Activated CD4-positive, alpha-beta memory T cell treated with anti-CD3 and anti-CD28 coated beads, Interleukin-2, amount 10 ng/mL, durations not matched to agents 7 days and 5 days (primary cell): ENCODE measurements at regions not wholly inside any gene's neighbourhood (a gene's known extent, or its start where the extent isn't known, plus 50 kb on each side); places are given as distances from the start of the nearest gene placed in this dataset.

Experiments
- CTCF ChIA-PET: fragments of 350-600 bp; sonication (Branson Sonifier 250); formaldehyde crosslinking; loops from one replicate; lab custom pipeline; 2021; ENCODE audit warnings: antibody characterized with exemption, inconsistent platforms; lab: Charles Lee
- POLR2A ChIA-PET: fragments of 350-600 bp; sonication (Branson Sonifier 250); formaldehyde crosslinking; loops from one replicate; lab custom pipeline; 2021; ENCODE audit warnings: antibody characterized with exemption; lab: Charles Lee
- DNase-seq: peaks from one replicate; pipeline ENCODE4 v3.0.0-alpha.2; 2020
- H3K27ac Mint-ChIP-seq: one replicate; pipeline ENCODE4 v1.8.0; 2021; ENCODE audit warnings: mild to moderate bottlenecking, mixed read lengths
- H3K27me3 Mint-ChIP-seq: one replicate; pipeline ENCODE4 v1.8.0; 2021; ENCODE audit warnings: mixed read lengths
- H3K36me3 Mint-ChIP-seq: one replicate; pipeline ENCODE4 v1.8.0; 2021; ENCODE audit warnings: low read depth, mixed read lengths
- H3K4me1 Mint-ChIP-seq: one replicate; pipeline ENCODE4 v1.8.0; 2021; ENCODE audit warnings: mixed read lengths
- H3K4me3 Mint-ChIP-seq: one replicate; pipeline ENCODE4 v1.8.0; 2021; ENCODE audit warnings: mild to moderate bottlenecking, mixed read lengths
- H3K9me3 Mint-ChIP-seq: one replicate; pipeline ENCODE4 v1.8.0; 2021; ENCODE audit warnings: mixed read lengths

GRCh38 chr14:42174357-42174756 lies 567.7 kb downstream of the LRFN5 start:
- POLR2A ChIA-PET, result no interaction called here
- CTCF ChIA-PET, result no interaction called here
- peaks cover 2% of the 10 kb centered on the region for H3K9me3 Mint-ChIP-seq
- no peak overlapping the region for H3K4me3 Mint-ChIP-seq
- DNase-seq, result no peak
- H3K27ac Mint-ChIP-seq, result no peak overlapping the region
- no peaks in the 10 kb centered on the region for H3K4me1 Mint-ChIP-seq
- no peaks in the 10 kb centered on the region for H3K36me3 Mint-ChIP-seq
- H3K27me3 Mint-ChIP-seq, result no peaks in the 10 kb centered on the region

- no peak for DNase-seq
- Mint-ChIP-seq H3K4me1 (no peaks in the 10 kb centered on the region), H3K27ac (no peak overlapping the region), H3K36me3 (no peaks in the 10 kb centered on the region), H3K9me3 (peaks cover 11% of the 10 kb centered on the region), H3K27me3 (no peaks in the 10 kb centered on the region), H3K4me3 (no peak overlapping the region)
- POLR2A ChIA-PET, result no interaction called here
- CTCF ChIA-PET, result no interaction called here
These were observed 566.5 kb downstream of the LRFN5 start for GRCh38 chr14:42173206-42173605.

- ChIA-PET CTCF (no interaction called here), POLR2A (no interaction called here)
- no peak overlapping the region for H3K4me3 Mint-ChIP-seq
- H3K36me3 Mint-ChIP-seq, result no peaks in the 10 kb centered on the region
- no peak for DNase-seq
- no peaks in the 10 kb centered on the region for H3K27me3 Mint-ChIP-seq
- H3K27ac Mint-ChIP-seq, result no peak overlapping the region
- no peaks in the 10 kb centered on the region for H3K4me1 Mint-ChIP-seq
- H3K9me3 Mint-ChIP-seq, result peaks cover 11% of the 10 kb centered on the region
These were observed 565.6 kb downstream of the LRFN5 start for GRCh38 chr14:42172304-42172703.

DNA sequence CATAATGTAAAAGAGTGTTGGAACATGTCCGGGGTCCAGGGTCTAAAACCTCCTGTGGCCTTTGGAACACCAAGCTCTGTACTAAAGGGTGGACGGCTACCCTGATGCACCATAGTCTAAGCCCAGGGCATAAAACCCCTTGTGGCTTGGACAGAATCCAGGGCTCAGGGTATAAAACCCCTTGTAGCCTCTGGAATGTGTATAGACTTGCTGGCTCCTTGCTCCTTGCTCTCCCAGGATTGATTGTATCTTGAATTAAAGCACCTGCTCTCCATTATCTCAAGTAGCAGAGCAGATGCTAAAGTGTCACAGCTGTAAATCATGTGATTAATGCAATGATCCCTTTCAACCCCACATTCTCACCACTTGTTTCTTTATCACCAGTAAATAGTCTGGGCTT lies 556.5 kb downstream of the LRFN5 start:
- no peaks in the 10 kb centered on the region for H3K36me3 Mint-ChIP-seq
- no peak for DNase-seq
- no peaks in the 10 kb centered on the region for H3K27me3 Mint-ChIP-seq
- H3K4me1 Mint-ChIP-seq, result no peaks in the 10 kb centered on the region
- ChIA-PET POLR2A (no interaction called here), CTCF (no interaction called here)
- H3K9me3 Mint-ChIP-seq, result peaks cover 4% of the 10 kb centered on the region
- no peak overlapping the region for H3K27ac Mint-ChIP-seq
- no peak overlapping the region for H3K4me3 Mint-ChIP-seq

DNA sequence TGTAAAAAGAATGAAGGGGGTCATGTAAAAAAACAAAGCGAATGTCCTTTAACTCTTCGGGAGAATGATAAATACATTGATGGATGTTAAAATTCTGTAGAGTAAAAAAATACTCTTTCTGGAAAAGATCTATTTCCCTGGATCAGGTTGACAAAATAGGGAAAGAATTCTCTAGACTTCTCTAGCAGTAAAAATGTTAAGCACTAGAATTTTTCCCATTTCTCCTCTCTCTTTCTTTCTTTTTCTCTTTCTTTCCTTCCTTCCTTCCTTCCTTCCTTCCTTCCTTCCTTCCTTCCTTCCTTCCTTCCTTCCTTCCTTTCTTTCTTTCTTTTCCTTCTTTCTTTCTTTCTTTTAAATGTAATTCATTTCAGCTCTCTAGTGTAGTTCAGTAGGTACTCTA lies 552.5 kb downstream of the LRFN5 start:
- no peaks in the 10 kb centered on the region for H3K36me3 Mint-ChIP-seq
- peaks cover 2% of the 10 kb centered on the region for H3K9me3 Mint-ChIP-seq
- no peak overlapping the region for H3K4me3 Mint-ChIP-seq
- ChIA-PET CTCF (no interaction called here), POLR2A (no interaction called here)
- H3K27me3 Mint-ChIP-seq, result no peaks in the 10 kb centered on the region
- no peak for DNase-seq
- no peak overlapping the region for H3K27ac Mint-ChIP-seq
- H3K4me1 Mint-ChIP-seq, result no peaks in the 10 kb centered on the region

DNA sequence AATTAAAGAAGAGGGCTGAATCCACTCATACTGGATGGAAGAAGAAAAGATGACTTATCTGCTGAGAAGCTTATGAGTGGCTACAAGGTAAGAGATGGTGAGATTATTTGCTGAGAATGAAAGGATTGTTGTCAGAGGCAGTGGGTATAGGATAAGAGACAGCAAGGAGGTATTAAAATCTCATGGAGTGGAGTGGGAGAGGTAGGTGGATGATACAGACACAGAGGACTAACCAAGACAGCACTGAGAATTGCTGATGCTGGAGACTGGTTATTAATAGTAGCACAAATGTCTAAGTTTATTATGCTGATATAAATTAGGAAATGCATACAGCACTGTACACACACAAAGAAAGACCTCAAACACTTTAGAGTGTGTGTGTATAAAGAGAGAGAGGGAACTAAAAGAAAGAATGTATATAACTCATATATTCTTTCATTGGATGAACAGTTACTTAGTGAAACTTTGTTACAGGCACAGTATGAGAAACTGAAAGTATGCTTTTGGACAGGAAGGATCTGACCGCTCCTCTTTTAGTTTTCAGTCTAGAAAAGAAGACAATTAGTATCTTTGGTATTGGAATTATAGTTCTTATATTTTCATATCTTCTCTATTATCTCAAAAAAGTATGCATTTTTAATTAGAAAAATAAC lies 543.1 kb downstream of the LRFN5 start:
- Mint-ChIP-seq H3K9me3 (peaks cover 2% of the 10 kb centered on the region), H3K36me3 (no peaks in the 10 kb centered on the region), H3K4me3 (no peak overlapping the region), H3K27ac (no peak overlapping the region), H3K27me3 (no peaks in the 10 kb centered on the region), H3K4me1 (no peaks in the 10 kb centered on the region)
- CTCF ChIA-PET, result no interaction called here
- POLR2A ChIA-PET, result no interaction called here
- DNase-seq, result no peak

- no peaks in the 10 kb centered on the region for H3K9me3 Mint-ChIP-seq
These were observed 539.1 kb downstream of the LRFN5 start for GRCh38 chr14:42145766-42146165.

GRCh38 chr14:42143114-42143513 lies 536.4 kb downstream of the LRFN5 start:
- no peak for DNase-seq
- H3K9me3 Mint-ChIP-seq, result peaks cover 2% of the 10 kb centered on the region
- ChIA-PET CTCF (interaction anchor here (0.9 kb wide), 1 partner anchor 14 kb away, joined by 3 read pairs; no protein-coding TSS in a partner anchor), POLR2A (no interaction called here)
- H3K36me3 Mint-ChIP-seq, result no peaks in the 10 kb centered on the region
- H3K27ac Mint-ChIP-seq, result no peak overlapping the region
- no peaks in the 10 kb centered on the region for H3K4me1 Mint-ChIP-seq
- no peaks in the 10 kb centered on the region for H3K27me3 Mint-ChIP-seq
- H3K4me3 Mint-ChIP-seq, result no peak overlapping the region

More at GRCh38 chr14:42145766-42146165, 539.1 kb downstream of the LRFN5 start:
- Mint-ChIP-seq H3K36me3 (no peaks in the 10 kb centered on the region), H3K27ac (no peak overlapping the region), H3K27me3 (no peaks in the 10 kb centered on the region), H3K4me3 (no peak overlapping the region), H3K4me1 (no peaks in the 10 kb centered on the region)
- CTCF ChIA-PET, result no interaction called here
- DNase-seq, result no peak
- POLR2A ChIA-PET, result no interaction called here

DNA sequence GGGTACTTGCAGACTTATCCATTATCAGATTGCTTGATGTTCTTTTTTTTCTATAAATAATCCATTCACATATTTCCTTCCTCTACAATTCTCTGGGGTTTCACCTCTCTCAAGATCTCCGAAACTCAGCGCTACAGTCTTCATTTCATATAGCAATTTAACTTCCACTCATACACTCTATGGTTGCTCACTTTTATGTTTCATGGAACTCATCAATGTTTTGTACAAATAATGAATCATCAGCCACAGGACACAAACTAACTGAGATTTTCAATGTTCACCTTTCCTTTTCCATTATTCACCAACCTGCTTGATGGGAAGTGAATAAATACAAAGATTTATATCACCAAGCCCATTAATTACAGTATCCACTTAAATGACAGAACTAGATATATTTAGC lies 534.7 kb downstream of the LRFN5 start:
- Mint-ChIP-seq H3K9me3 (peaks cover 2% of the 10 kb centered on the region), H3K27ac (no peak overlapping the region), H3K4me1 (no peaks in the 10 kb centered on the region), H3K4me3 (no peak overlapping the region), H3K27me3 (no peaks in the 10 kb centered on the region), H3K36me3 (no peaks in the 10 kb centered on the region)
- ChIA-PET CTCF (no interaction called here), POLR2A (no interaction called here)
- DNase-seq, result no peak

GRCh38 chr14:42140831-42141279 lies 534.2 kb downstream of the LRFN5 start:
- POLR2A ChIA-PET, result no interaction called here
- Mint-ChIP-seq H3K4me3 (no peak overlapping the region), H3K27ac (no peak overlapping the region), H3K9me3 (peaks cover 2% of the 10 kb centered on the region), H3K27me3 (no peaks in the 10 kb centered on the region), H3K36me3 (no peaks in the 10 kb centered on the region), H3K4me1 (no peaks in the 10 kb centered on the region)
- no peak for DNase-seq
- CTCF ChIA-PET, result no interaction called here

GRCh38 chr14:42140001-42140400 lies 533.3 kb downstream of the LRFN5 start:
- H3K4me1 Mint-ChIP-seq, result no peaks in the 10 kb centered on the region
- no peak overlapping the region for H3K4me3 Mint-ChIP-seq
- DNase-seq, result no peak
- H3K36me3 Mint-ChIP-seq, result no peaks in the 10 kb centered on the region
- CTCF ChIA-PET, result no interaction called here
- no peak overlapping the region for H3K27ac Mint-ChIP-seq
- no peaks in the 10 kb centered on the region for H3K27me3 Mint-ChIP-seq
- POLR2A ChIA-PET, result no interaction called here
- peaks cover 2% of the 10 kb centered on the region for H3K9me3 Mint-ChIP-seq

GRCh38 chr14:42138406-42138805 lies 531.7 kb downstream of the LRFN5 start:
- CTCF ChIA-PET, result no interaction called here
- POLR2A ChIA-PET, result no interaction called here
- no peaks in the 10 kb centered on the region for H3K36me3 Mint-ChIP-seq
- H3K27me3 Mint-ChIP-seq, result no peaks in the 10 kb centered on the region
- no peak overlapping the region for H3K27ac Mint-ChIP-seq
- H3K4me1 Mint-ChIP-seq, result no peaks in the 10 kb centered on the region
- peaks cover 2% of the 10 kb centered on the region for H3K9me3 Mint-ChIP-seq
- no peak overlapping the region for H3K4me3 Mint-ChIP-seq
- DNase-seq, result no peak

DNA sequence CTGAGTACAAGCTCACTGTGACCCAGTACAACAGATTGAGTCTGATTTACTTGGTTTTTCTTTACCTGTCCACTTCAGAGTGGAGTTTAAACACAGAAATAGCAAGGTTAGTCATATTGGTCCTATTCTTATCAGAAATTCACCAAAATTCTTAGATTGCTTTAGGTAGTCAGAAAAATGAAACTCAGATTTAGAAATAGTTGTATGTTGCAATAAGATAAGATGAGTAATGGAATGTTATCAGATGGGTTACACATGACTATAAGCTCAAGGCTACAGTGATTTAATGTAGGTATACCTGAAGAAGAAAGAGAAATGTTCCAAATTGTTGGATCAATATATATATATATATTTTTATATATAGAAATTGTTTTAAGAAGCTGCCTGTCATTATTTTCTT lies 524.1 kb downstream of the LRFN5 start:
- Mint-ChIP-seq H3K4me3 (no peak overlapping the region), H3K27me3 (no peaks in the 10 kb centered on the region), H3K9me3 (peaks cover 3% of the 10 kb centered on the region), H3K36me3 (no peaks in the 10 kb centered on the region), H3K27ac (no peak overlapping the region), H3K4me1 (no peaks in the 10 kb centered on the region)
- ChIA-PET POLR2A (no interaction called here), CTCF (no interaction called here)
- no peak for DNase-seq

GRCh38 chr14:42123526-42123925 lies 516.9 kb downstream of the LRFN5 start:
- ChIA-PET POLR2A (no interaction called here), CTCF (no interaction called here)
- Mint-ChIP-seq H3K36me3 (no peaks in the 10 kb centered on the region), H3K9me3 (peaks cover 7% of the 10 kb centered on the region), H3K27ac (no peak overlapping the region), H3K27me3 (no peaks in the 10 kb centered on the region), H3K4me1 (no peaks in the 10 kb centered on the region), H3K4me3 (no peak overlapping the region)
- no peak for DNase-seq
